ENCODE measurements at regions not wholly inside any gene's neighbourhood (a gene's known extent, or its start where the extent isn't known, plus 50 kb on each side); places are given as distances from the start of the nearest gene placed in this dataset.

GRCh38 chr5:71971862-71972261 is 135.4 kb upstream of the MAP1B start:
- no peak for TF ChIP-seq CTCF (IDR thresholded peaks at IDR 0.05)
- TF ChIP-seq POLR2A (IDR thresholded peaks at IDR 0.05): no peak

All from thyroid gland (tissue), 4 donors.